IMR-90 (cell line): ENCODE measurements at regions not wholly inside any gene's neighbourhood (a gene's known extent, or its start where the extent isn't known, plus 50 kb on each side); places are given as distances from the start of the nearest gene placed in this dataset.

Source experiments
- ATAC-seq: fragments of 200-7000 bp; cut with Tn5 transposase; 2 replicates; pipeline ENCODE4 v1.9.1; 2020; ENCODE audit warnings: low read depth, mild to moderate bottlenecking, moderate library complexity
- BruUV-seq: library from RNA; stranded (reverse); fragments of 400-500 nt; replicated peaks from 2 replicates; lab custom pipeline; 2021; lab: Mats Ljungman, UMichigan
- CTCF ChIA-PET: fragments of 300-600 bp; formaldehyde crosslinking; extraction: SDS; loops from one replicate; lab custom pipeline; 2021; ENCODE audit warnings: antibody characterized with exemption; lab: Yijun Ruan, JAX
- POLR2A ChIA-PET: fragments of 300-600 bp; sonication (Branson Sonifier 250); formaldehyde crosslinking; loops from one replicate; lab custom pipeline; 2022; ENCODE audit warnings: antibody characterized with exemption; ENCODE audit not compliant: unreplicated experiment; lab: Charles Lee
- DNase-seq: peaks from one replicate; pipeline ENCODE4 v3.0.0; 2013
- H2AFZ ChIP-seq: replicated peaks from 2 replicates; pipeline ENCODE3; 2013; ENCODE audit warnings: low read length, mild to moderate bottlenecking; ENCODE audit not compliant: poor library complexity
- H2AK5ac ChIP-seq: 2 replicates; pipeline ENCODE4 v1.6.1; 2013; ENCODE audit warnings: low read depth, low read length, inconsistent platforms
- H2AK9ac ChIP-seq: replicated peaks from 2 replicates; pipeline ENCODE3; 2013; ENCODE audit warnings: mild to moderate bottlenecking, low read depth, low read length, moderate library complexity; ENCODE audit not compliant: poor library complexity
- H2BK120ac ChIP-seq: 2 replicates; pipeline ENCODE4 v1.6.1; 2013; ENCODE audit warnings: low read depth, low read length, inconsistent platforms
- H2BK15ac ChIP-seq: 3 replicates; pipeline ENCODE4 v1.6.1; 2013; ENCODE audit warnings: low read depth, low read length, inconsistent platforms
- H2BK20ac ChIP-seq: 2 replicates; pipeline ENCODE4 v1.6.1; 2013; ENCODE audit warnings: low read depth, mild to moderate bottlenecking, inconsistent platforms, low read length, moderate library complexity
- H2BK5ac ChIP-seq: 2 replicates; pipeline ENCODE4 v1.6.1; 2013; ENCODE audit warnings: mild to moderate bottlenecking, low read depth, low read length, inconsistent platforms; ENCODE audit not compliant: poor library complexity, severe bottlenecking
- H3K14ac ChIP-seq: replicated peaks from 2 replicates; pipeline ENCODE4 v1.6.1; 2013; ENCODE audit warnings: low read depth, low read length, inconsistent platforms
- H3K18ac ChIP-seq: 2 replicates; pipeline ENCODE4 v1.6.1; 2013; ENCODE audit warnings: low read depth, low read length, control low read depth
- H3K23ac ChIP-seq: 2 replicates; pipeline ENCODE4 v1.6.1; 2013; ENCODE audit warnings: low read depth, low read length, inconsistent platforms
- H3K27ac ChIP-seq: 2 replicates; pipeline ENCODE4 v1.5.1; 2013; ENCODE audit warnings: mild to moderate bottlenecking, control low read depth, low read length; ENCODE audit not compliant: insufficient read depth
- H3K27me3 ChIP-seq: 2 replicates; pipeline ENCODE4 v1.6.1; 2013; ENCODE audit warnings: low read length; ENCODE audit not compliant: control insufficient read depth, insufficient read depth
- H3K36me3 ChIP-seq: 2 replicates; pipeline ENCODE4 v1.6.1; 2013; ENCODE audit warnings: low read length, mixed read lengths; ENCODE audit not compliant: control insufficient read depth, insufficient read depth
- H3K4ac ChIP-seq: 2 replicates; pipeline ENCODE4 v1.6.1; 2013; ENCODE audit warnings: low read depth, low read length, inconsistent platforms
- H3K4me1 ChIP-seq: 2 replicates; pipeline ENCODE4 v1.6.1; 2013; ENCODE audit warnings: low read length, mixed read lengths; ENCODE audit not compliant: control insufficient read depth, insufficient read depth
- H3K4me2 ChIP-seq: 2 replicates; pipeline ENCODE4 v1.6.1; 2013; ENCODE audit warnings: low read depth, mild to moderate bottlenecking, control low read depth, low read length, moderate library complexity
- H3K4me3 ChIP-seq: 2 replicates; pipeline ENCODE4 v1.5.1; 2013; ENCODE audit warnings: low read depth, mild to moderate bottlenecking, control low read depth, low read length, moderate library complexity; ENCODE audit not compliant: insufficient read depth
- H3K56ac ChIP-seq: 2 replicates; pipeline ENCODE4 v1.6.1; 2013; ENCODE audit warnings: low read length, inconsistent platforms; ENCODE audit not compliant: insufficient read depth; ENCODE audit errors: extremely low read depth
- H3K79me1 ChIP-seq, 2 experiments: 2 replicates each; pipeline ENCODE4 v1.6.1; 2013; ENCODE audit warnings: low read length in 2 of 2, inconsistent platforms in 1 of 2, low read depth in 1 of 2
- H3K9ac ChIP-seq: 2 replicates; pipeline ENCODE4 v1.6.1; 2013; ENCODE audit warnings: low read depth, low read length, control low read depth
- H3K9me1 ChIP-seq: 2 replicates; pipeline ENCODE4 v1.6.1; 2013; ENCODE audit warnings: low read length, inconsistent platforms; ENCODE audit not compliant: insufficient read depth
- H3K9me3 ChIP-seq: 2 replicates; pipeline ENCODE4 v1.6.1; 2013; ENCODE audit warnings: low read length; ENCODE audit not compliant: control insufficient read depth, insufficient read depth
- H4K20me1 ChIP-seq: 2 replicates; pipeline ENCODE4 v1.6.1; 2013; ENCODE audit warnings: low read length, inconsistent platforms; ENCODE audit not compliant: insufficient read depth
- H4K5ac ChIP-seq: 2 replicates; pipeline ENCODE4 v1.6.1; 2013; ENCODE audit warnings: mild to moderate bottlenecking, low read depth, low read length, control low read depth
- H4K8ac ChIP-seq, 2 experiments: 2 replicates each; pipeline ENCODE4 v1.6.1; 2013; ENCODE audit warnings: low read depth in 2 of 2, low read length in 2 of 2, control low read depth in 1 of 2, inconsistent platforms in 1 of 2
- H4K91ac ChIP-seq: 2 replicates; pipeline ENCODE4 v1.6.1; 2013; ENCODE audit warnings: low read depth, low read length, inconsistent platforms; ENCODE audit not compliant: insufficient read depth
- BHLHE40 ChIP-seq: fragments of 150-350 bp; IDR thresholded peaks from 2 replicates; pipeline ENCODE4 v1.6.1; 2016; ENCODE audit warnings: mild to moderate bottlenecking, low read depth, low read length
- CHD1 ChIP-seq: IDR thresholded peaks from 2 replicates; pipeline ENCODE4 v1.6.1; 2012; ENCODE audit warnings: low read depth, low read length, improper control_type of control experiment
- FOS ChIP-seq: fragments of 150-350 bp; IDR thresholded peaks from 2 replicates; pipeline ENCODE4 v1.6.1; 2016; ENCODE audit warnings: low read depth, low read length
- MAFK ChIP-seq: IDR thresholded peaks from 2 replicates; pipeline ENCODE4 v1.6.1; 2012; ENCODE audit warnings: low read depth, low read length, improper control_type of control experiment
- NFE2L2 ChIP-seq: fragments of 150-350 bp; IDR thresholded peaks from 2 replicates; pipeline ENCODE4 v1.6.1; 2016; ENCODE audit warnings: low read depth, mild to moderate bottlenecking, low read length
- POLR2A ChIP-seq: IDR thresholded peaks from 2 replicates; pipeline ENCODE4 v1.6.1; 2012; ENCODE audit warnings: mild to moderate bottlenecking, low read depth, low read length
- RAD21 ChIP-seq: IDR thresholded peaks from 2 replicates; pipeline ENCODE4 v1.6.1; 2012; ENCODE audit warnings: low read length, improper control_type of control experiment
- RCOR1 ChIP-seq: IDR thresholded peaks from 2 replicates; pipeline ENCODE4 v1.6.1; 2012; ENCODE audit warnings: mild to moderate bottlenecking, low read length, improper control_type of control experiment; ENCODE audit not compliant: insufficient replicate concordance
- WGBS, 2 experiments: methylation state at CpG; one replicate each; pipeline versions ENCODE4 v1.1.5 to v1.1.7; 2013; ENCODE audit warnings: missing lambda C conversion rate in 2 of 2; ENCODE audit not compliant: insufficient read length in 1 of 2; ENCODE audit errors: extremely low coverage in 2 of 2; 5-methylcytosine and 5-hydroxymethylcytosine counted together
- dilution Hi-C: fragments of 300-500 bp; cut with HindIII; formaldehyde crosslinking; loops from one replicate; pipeline ENCODE4 v1.14.3; 2018; ENCODE audit warnings: low sequenced_read_pairs; ENCODE audit not compliant: unreplicated experiment
- in situ Hi-C: fragments of 300-500 bp; cut with MboI; formaldehyde crosslinking; loops from 3 replicates; pipeline ENCODE4 v1.14.3; 2019; ENCODE audit warnings: low sequenced_read_pairs, inconsistent platforms, mixed read lengths
- intact Hi-C: fragments of 100-400 bp; cut with micrococcal nuclease; formaldehyde crosslinking; loops from 2 replicates; pipeline ENCODE4 v1.10.0; 2022
- TF ChIP-seq, protein P1 (sequence below): fragments of 150-350 bp; IDR thresholded peaks from 2 replicates; pipeline ENCODE4 v1.6.1; 2017; ENCODE audit warnings: mild to moderate bottlenecking, antibody characterized with exemption, low read length, low read depth

DNA sequence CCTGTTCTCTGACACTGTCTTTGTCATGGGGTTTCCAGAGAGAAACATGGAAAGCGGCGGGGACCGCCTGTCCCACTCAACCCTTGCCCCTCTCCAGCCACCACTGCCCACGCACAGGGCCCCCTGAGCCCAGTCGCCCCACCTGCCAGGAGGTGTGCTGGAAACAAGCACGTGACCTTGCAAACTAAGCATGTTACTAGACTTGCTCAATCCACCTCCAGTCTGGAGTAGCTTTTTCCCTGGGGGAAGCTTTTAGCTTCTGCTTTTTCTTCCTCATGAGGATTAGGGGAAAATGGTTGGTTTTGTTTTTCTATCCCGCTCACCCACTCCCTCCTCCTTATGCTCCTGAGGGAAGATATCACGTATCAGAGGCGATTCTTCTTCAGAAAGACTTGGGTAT, 105.7 kb downstream of the PLEKHG1 start:
- Histone ChIP-seq H3K9me3 (no peaks in the 10 kb centered on the region), H4K91ac (no peak overlapping the region), H2BK5ac (no peak overlapping the region), H2AFZ (no peak overlapping the region), H3K4ac (no peak overlapping the region), H3K9ac (no peak overlapping the region), H3K14ac (no peak overlapping the region), H4K20me1 (no peaks in the 10 kb centered on the region), H4K8ac (no peak overlapping the region), H3K4me1 (no peaks in the 10 kb centered on the region), H2AK9ac (no peak overlapping the region), H3K23ac (no peak overlapping the region), H3K4me3 (no peak overlapping the region), H2BK20ac (no peak overlapping the region), H3K27me3 (peaks cover 2% of the 10 kb centered on the region; the same call in 1 of the 2 replicates), H3K18ac (no peak overlapping the region), H2AK5ac (no peak overlapping the region), H3K79me1 (no peaks in the 10 kb centered on the region), H3K9me1 (no peaks in the 10 kb centered on the region), H3K4me2 (no peak overlapping the region), H3K27ac (no peak overlapping the region), H2BK120ac (no peak overlapping the region), H3K36me3 (no peaks in the 10 kb centered on the region), H2BK15ac (no peak overlapping the region), H4K5ac (no peak overlapping the region), H3K56ac (no peak overlapping the region)
- in situ Hi-C loops: no loop called here
- ChIA-PET CTCF (no interaction called here), POLR2A (no interaction called here)
- intact Hi-C loops: no loop called here
- dilution Hi-C loops: no loop called here
- TF ChIP-seq MAFK (no peak), BHLHE40 (no peak), POLR2A (no peak), RCOR1 (no peak), RAD21 (no peak), FOS (no peak), NFE2L2 (no peak), CHD1 (no peak)
- TF ChIP-seq, protein P1, sequence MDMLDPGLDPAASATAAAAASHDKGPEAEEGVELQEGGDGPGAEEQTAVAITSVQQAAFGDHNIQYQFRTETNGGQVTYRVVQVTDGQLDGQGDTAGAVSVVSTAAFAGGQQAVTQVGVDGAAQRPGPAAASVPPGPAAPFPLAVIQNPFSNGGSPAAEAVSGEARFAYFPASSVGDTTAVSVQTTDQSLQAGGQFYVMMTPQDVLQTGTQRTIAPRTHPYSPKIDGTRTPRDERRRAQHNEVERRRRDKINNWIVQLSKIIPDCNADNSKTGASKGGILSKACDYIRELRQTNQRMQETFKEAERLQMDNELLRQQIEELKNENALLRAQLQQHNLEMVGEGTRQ: no peak
- DNase-seq (no peak), ATAC-seq (no peak)
- 93% methylated on average over 3 of the region's 9 CpGs; no CpG with 5 or more reads in 1 of the 2 experiments for WGBS, 2 experiments
- no TSS peak for BruUV-seq
